Stimulated activated CD4-positive, alpha-beta T cell treated with anti-CD3 and anti-CD28 coated beads, Interleukin-1b, Interleukin-23, amount 100 ng/mL, for 4 hours (primary cell): ENCODE measurements at regions not wholly inside any gene's neighbourhood (a gene's known extent, or its start where the extent isn't known, plus 50 kb on each side); places are given as distances from the start of the nearest gene placed in this dataset.
A peak's percentile ranks its signal among the peaks of the same experiment; 100 is the strongest.

Source experiments
- DNase-seq, 2 donors: peaks; one replicate each; pipeline ENCODE4 v3.0.0-alpha.2; 2020; ENCODE audit warnings: low read depth in 2 of 2

DNA sequence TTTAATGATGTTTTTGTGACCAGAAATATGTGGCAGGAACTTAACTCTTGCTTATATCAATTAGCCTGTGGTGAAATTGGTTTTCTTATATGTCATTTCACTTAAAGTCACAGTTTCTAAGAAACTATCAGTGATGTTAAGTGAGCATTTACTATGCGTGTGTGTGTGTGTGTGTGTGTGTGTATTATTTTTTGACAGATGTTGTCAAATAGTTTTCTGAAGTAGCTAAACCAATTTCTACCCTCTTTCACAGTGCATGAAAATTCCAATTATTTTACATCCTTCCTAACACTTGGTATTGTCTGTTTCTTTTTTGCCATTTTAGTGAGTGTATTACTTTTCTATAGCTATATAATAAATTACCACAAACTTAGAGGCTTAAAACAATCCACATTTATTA is 122.1 kb upstream of the CAND1 start:
- DNase-seq = no peak

DNA sequence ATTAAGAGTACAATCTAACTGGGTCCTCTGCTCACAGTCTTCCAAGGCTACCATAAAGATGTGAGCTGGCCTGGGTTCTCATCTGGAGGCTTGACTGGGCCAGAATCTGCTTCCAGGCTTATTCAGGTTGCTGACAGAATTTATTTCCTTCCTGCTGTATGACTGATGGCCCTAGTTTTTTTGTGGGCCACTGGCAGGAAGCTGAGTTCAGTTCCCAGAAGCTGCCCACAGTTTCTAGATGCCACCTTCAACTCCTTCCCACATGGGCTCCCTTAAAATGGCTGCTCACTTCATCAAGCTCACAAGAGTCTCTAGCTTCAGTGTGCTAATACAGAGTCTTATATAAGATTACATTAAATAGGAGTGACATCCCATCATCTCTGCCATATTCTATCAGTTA is 121.7 kb upstream of the CAND1 start:
- no peak for DNase-seq

DNA sequence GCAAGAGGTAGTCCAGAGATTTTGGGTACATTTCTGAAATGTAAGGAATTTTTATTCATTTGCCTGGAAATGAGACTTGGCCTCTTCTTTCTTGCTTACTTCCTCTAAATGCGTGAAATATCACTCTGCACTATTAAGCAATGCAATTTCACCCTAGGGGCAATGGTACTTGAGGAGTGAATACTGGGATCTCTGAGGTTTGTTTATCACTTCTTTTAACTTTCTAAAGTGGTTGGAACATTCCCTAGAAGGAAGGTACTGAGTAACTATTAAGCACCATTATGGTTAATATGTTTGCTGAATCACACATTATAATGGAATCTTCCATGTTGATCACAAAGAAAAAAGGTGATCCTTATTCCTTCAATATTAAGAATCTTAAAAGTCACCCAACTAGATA is 120.9 kb upstream of the CAND1 start:
- DNase-seq = no peak

DNA sequence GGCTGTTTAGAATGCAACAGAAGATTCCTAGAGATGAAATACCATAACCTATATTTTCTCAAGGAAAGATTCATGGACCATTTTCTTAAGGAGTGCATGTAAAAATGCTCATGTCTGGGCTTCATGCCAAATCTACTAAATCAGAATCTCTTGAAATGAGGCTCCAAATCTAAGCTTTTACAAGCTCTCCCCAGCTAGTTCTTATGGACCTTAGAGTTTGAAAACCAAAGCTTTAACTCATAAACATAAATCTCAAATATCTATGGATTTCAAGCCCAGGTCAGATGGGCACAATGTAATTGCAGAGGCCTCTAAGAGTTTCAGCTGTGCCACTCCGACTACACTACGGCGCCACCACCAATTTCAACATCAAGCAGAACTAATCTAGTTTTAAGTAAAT is 117.3 kb upstream of the CAND1 start:
- no peak for DNase-seq

DNA sequence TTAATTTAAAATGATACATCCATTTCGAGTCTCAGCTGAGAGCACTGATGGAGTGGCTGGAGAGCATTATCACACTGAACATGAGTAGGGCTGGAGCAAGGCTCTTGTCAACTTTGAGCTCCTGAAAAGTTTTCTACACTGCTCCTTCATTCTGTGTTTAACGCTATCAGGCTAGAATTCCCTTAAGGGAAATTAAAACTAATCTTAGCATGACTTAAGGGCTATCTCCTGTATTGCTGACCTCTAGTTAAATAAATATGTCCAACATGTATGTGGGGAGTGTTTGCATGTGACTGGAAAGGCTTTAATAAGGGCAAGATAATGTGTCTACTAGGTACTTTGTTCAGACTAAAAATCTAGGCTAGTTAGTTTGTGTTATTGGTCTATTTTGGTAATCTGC is 116.7 kb upstream of the CAND1 start:
- no peak for DNase-seq

DNA sequence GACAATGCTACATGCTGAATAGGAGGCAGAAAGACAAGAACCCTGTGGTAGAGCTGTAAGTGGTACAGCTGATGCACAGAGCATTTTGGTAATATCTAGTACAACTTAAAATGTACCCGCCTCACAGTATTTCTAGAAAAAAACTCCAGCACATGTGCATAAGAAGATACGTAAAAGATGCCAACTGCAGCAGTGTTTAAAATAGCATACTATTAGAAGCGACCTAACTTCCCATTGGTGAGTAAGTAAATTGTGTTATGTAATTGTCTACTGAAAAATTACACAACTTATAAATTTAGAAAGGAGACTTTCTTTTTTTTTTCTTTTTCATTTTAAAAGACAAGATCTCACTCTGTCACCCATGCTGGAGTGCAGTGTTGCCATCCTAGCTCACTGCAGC is 114.3 kb upstream of the CAND1 start:
- no peak for DNase-seq

DNA sequence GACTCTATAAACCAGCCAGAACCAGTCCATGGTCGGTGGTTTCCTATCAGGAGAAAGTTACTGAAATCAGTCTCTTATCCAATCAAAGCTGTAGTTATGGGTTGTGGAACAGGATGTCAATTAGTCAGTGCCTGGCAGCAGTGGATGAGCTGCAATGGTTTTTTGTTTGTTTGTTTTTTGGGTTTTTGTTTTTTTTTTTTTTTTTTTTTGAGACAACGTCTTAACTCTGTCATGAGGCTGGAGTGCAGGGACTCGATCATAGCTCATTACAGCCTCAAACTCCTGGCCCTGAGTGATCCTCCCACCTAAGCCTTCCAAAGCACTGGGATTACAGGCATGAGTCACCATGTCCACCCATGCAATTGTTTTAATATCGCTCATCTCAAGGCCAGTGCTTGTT is 113.3 kb upstream of the CAND1 start:
- no peak for DNase-seq

DNA sequence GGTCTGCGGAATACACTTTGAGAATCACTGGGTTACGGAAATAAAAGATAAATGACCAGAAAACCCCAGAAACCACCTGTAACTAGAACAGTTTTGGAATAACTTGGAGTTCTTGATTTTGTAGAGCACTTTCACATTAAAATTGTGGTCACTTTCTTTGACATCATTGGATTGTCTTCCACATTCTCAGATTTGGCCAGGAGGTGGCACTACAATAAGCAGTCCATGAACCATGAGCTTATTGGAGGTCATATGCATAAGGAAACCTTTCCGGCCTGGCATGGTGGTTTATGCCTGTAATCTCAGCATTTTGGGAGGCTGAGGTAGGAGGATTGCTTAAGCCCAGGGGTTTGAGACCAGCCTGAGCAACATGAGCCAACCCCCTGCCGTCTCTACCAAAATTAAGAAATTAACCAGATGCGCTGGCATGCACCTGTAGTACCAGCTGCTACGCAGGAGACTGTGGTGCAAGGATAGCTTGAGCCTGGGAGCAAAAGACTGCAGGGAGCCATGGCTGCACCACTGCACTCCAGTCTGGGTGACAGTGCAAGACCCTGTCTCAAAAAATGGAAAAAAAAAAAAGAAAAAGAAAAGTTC is 107.7 kb upstream of the CAND1 start:
- peak in 1 of 2 donors; percentile 5 for DNase-seq

DNA sequence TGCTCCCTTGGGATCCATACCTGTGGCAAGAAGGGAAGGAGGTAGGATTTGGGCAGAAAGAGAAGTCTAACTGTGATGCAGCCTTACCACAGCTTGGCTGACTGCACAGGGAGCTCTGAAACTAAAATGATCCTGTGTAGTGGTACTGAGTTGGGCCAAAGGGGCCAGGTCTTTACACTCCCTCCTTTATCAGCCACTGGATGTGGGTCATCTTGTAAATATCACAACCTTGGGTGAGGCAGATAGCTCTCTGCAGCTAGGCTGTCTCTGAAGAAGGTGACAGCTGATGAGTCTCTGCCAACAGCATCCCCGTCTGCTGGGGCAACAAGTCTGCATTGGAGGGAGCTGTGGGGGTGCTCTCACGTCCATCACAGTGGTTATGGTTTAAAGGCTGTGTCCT is 95.9 kb upstream of the CAND1 start:
- DNase-seq = no peak

DNA sequence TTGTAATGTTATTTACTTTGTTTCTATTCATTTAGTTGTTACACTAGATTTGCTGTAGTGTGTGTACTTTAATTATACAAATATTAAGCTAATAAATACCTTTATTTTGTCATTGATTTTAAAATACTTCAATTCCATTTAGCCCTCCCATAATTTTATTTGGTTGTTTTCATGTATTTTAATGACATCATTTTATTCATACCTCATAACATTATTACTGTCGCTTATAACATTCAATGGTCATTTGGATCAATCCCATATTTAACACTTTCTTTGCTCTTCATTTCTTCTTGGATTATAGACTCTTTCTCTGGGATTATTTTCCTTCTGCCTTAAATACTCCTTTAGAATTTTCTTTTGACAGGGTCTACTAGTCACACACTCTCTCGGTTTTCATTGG is 86.6 kb upstream of the CAND1 start:
- DNase-seq = no peak

DNA sequence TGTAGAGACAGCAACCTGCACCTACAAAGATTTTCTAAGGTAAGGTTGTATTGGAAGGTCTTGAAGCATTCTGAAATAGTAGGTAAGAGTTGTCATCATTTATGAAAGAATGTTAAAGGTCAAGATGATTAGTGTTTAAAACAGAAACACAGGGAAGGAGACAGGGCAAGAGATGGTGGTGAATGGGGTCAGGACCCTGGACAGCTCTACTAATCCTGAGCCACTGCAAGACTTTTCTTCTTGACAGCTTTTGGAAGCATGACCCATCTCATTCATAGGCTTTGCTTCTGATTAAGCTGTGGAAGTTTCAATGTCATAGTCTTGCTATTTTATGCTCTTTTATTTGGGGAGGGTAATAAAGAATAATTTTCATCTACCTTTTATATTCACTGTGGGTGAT is 75.5 kb upstream of the CAND1 start:
- DNase-seq = no peak

DNA sequence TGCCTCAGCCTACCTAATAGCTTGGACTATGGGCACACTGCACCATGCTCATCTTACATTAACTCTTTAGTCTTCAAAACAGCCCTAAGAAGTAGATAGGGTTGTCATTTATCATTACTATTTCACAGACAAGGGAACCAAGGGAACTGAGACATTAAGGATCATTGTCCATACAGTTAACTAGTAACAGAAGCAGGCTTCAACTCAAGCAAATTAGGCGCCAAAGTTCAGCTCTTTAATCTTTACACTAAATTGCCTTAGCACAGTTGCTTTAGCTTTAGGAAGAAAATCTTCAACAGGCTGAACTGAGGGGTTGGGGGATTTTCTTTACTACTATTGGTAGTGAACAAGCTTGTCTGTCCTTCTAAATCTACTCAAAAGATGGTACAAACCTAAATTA is 68.8 kb upstream of the CAND1 start:
- DNase-seq = no peak

DNA sequence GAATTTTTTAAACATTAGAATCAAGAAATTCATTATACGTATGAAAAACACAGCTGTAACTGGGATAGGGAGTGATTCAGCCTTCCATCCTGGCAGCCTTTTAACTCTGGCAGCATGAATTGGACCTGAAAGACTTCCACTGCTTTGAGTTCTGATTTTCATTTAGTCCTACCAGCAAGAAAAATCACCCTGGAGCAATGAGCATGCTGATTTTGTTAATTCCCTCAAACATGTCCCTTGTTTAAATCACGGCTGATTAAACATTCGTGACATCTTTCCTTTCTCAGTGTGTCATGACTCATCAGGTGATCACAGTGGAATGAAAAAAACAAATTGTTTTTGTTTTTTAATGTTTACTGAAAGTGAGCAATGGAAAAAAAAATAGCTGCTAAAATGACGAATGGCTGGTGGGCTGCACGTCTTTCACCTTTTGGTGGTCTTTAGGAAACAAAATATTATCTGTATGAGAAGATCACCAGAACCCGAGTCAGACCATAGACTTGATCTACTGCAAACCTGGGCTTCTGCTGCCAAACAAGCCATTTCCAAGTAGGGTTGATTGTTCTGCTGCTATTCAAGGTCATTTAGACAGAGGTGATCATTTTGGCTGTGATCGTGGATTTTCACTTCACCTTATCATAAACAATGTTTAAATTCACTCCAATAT is 67.0 kb upstream of the CAND1 start:
- no peak for DNase-seq

DNA sequence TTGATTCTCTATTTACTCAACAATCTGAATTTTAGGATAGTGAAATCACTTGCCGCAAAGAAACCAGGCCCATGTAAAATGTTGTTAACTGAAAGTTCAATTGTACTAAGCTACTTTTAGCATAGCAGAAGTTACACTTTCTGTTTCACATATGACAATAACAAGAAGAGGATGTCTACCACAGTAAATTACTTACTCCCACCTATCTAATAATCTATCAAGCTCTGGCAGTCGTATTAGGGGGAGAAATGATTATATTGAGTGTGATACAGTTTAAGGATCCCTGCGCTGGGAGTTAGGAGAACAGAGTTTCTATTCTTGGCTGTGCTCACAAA is 66.5 kb upstream of the CAND1 start:
- no peak for DNase-seq

DNA sequence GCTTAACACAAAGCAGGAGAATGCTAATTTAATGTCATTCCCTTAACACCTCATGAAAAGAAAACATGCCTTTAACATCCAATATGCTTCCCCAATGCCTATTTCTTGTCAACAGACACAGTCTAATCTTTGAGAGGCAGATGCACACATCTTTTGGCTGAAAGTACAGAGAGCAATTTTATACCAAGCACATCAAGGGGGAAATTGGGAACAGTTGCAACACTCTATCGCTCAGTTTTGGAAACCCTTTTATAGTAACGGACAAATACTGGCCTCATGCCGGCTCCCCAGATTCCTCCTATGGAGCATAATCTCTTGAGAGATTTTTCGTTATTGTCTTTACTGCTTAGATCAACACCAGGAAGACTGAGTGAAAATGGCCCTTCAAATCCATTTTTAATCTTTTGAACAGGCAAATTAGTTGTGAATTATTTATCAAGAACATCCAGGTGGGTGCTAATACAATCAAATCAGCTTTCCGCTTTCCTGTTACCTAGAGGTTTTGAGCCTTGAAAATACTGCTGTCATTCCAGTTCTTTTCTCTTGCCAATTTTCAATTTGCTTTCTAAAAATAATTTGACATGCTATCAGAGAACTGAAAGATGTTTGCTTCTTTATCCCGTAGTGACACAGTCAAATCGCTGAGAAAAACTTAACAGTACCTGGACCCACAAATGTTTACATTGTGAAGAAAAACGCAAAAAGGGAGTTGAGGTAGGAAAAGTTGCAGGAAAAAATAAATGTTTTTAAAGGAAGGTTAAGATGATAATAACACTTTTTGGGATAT is 60.7 kb upstream of the CAND1 start:
- DNase-seq = no peak

DNA sequence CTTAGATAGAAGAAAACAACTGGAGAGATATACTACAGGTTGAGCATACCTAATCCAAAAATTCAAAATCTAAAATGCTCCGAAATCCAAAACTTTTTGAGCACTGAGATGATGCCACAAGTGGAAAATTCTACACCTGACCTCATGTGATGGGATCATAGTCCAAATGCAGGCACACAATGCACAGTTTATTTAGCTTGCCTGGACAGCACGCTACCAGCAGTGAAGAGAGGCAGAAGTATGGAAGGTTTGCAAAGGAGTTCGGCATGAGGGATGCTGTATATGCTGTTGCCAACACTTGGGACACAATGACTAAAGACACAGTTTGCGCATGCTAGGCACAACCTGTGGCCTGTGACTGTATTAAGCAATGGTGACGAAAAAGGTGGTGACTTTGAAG is 58.1 kb upstream of the CAND1 start:
- DNase-seq = no peak

DNA sequence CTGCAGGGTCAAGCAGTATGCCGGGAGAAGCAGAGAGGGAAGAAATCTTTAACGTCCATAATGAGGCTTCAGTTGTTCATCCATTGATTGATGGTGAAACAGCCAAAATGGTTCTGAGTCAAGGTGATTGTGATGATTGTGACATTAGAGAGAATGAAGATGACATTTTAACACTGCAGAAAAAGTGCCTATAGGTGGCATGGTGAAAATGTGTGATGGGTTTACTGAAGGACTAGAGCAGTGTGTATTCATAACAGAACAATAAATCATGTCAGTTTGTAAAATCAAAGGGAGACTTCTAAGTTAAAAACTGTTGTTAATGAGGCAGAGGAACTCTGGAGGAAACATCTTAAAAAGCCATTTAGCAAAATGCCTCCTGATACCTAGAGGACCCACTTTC is 57.7 kb upstream of the CAND1 start:
- DNase-seq = no peak

DNA sequence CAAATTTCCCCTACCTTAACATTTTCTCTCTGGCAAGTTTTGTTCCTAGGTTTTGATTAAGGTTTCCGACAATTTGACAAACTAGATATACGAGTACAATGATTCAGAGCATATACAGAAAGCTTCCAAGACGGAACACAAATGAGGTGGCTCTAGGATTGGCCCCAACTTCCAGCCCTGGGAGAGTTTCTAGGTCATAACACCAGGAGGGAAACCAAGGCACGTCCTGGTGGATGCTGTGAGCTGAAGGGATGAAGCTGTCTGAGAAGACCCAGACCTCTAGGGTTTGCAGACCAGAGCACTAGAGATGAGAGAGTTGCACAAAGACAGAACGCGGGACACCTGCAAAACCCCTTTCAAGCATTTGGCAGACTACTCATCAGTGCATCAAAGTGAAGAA is 51.5 kb upstream of the CAND1 start:
- no peak for DNase-seq
